Stimulated activated naive CD8-positive, alpha-beta T cell treated with anti-CD3 and anti-CD28 coated beads, Interleukin-15, Interleukin-2, amounts not matched to agents 100 U/mL and 50 U/mL, for 24 hours (primary cell): ENCODE measurements at regions not wholly inside any gene's neighbourhood (a gene's known extent, or its start where the extent isn't known, plus 50 kb on each side); places are given as distances from the start of the nearest gene placed in this dataset.

Experiments used
- ATAC-seq: fragments of 150-1000 bp; cut with Tn5 transposase; one replicate; pipeline ENCODE4 v1.10.0; 2021
- DNase-seq: peaks from one replicate; pipeline ENCODE4 v3.0.0; 2021

DNA sequence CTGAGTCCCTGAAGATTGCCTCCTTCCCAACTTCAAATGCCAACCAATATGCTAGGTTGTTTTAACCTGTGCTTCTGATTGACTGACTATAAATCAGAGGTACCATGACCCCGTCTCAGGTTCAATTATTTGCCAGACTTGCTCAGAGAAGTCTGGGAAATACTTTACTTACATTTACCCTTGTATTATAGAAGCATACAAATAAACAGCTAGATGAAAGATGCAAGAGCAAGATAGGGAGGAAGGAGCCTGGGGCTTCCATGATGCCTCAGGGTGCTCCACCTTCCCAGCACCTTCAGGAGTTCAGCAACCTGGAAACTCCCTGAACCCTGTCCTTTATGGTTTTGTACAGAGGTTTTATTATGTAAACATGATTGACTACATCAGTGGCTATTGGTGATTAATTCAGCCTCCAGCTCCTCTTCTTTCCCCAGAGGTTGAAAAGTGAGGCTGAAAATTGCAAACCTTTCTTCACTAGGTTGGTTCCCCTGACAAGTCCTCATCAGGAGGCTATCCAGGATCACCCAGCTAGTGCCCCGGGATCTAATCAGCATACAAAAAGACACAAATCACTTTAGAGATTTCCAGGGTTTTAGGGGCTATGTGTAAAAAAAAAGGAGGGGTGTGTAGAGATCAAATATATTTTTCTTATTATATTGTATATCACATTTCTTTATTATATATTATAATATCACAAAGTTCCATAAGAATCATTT, 547.7 kb downstream of the EPM2A start:
- ATAC-seq (no peak), DNase-seq (no peak)

DNA sequence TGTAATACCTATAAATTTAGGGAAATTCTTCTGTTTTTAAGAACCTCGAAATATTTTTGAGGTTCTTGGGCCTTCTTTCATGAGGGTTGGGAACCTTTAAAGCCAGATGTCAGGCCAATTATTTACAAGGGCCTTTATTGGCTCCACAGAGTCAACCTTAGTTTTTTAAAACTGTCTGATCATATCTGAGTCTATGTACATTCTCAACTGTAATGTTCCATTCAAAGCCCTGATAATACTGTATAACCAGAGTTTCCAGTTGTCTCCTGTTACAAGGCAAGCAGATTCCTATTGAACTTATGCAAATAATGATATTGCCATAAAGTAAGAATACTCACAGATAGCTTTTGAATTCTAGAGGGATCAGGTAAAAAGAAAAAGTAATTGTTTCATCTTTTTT, 545.5 kb downstream of the EPM2A start:
- DNase-seq (no peak), ATAC-seq (no peak)

DNA sequence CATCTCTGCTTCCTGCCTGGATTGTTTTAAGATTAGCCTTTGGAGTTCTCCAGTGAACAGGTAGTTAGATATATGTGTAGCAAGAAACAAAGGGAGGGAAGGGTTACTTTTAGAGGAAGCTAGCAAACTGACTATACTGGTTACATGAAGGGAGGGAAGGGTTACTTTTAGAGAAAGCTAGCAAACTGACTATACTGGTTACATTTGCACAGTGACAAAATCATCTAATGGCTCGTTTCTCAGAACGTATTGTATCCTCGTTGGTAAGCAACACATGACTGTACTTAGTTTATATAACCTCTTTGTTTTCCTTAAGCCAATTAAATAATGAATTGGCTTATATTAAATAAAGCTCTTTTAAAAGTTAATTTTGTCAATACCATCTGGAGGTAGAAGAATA, 540.9 kb downstream of the EPM2A start:
- DNase-seq (no peak), ATAC-seq (no peak)

DNA sequence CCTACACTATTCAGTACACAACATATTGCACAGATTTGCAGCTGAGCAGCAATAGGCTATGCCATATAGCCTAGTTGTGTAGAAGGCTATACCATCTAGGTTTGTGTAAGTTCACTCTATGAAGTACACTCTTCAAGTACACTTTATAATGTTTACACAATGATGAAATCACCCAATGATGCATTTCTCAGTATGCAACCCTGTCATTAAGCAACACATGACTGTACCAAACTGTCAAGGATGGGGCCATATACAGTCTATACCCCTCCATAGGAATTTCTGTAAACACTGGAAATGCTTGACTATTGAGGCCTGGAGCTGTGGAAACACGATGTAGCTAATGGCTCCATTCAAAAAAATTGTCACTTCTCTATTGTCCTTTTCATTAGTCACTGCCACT, 535.4 kb downstream of the EPM2A start:
- DNase-seq: no peak
- ATAC-seq: no peak

DNA sequence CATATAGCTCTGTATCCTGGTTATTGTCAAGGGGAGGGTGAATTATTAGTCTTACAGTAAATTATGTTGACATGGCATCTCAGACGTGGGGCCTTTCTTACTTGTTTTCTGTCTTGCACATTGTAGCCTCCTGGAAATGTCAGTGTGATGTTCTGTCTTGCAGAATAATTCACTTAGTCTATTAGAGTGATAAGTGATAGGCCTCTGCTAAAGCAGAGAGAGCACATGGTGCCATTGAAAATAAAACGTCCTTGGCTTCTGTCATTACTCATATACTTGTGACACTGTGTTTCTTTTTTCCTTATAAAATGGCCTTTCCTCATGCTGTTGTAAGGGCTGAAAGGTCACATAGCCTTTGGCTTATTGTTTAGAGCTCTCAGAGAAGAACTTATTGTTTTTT, 531.0 kb downstream of the EPM2A start:
- ATAC-seq (no peak), DNase-seq (no peak)

DNA sequence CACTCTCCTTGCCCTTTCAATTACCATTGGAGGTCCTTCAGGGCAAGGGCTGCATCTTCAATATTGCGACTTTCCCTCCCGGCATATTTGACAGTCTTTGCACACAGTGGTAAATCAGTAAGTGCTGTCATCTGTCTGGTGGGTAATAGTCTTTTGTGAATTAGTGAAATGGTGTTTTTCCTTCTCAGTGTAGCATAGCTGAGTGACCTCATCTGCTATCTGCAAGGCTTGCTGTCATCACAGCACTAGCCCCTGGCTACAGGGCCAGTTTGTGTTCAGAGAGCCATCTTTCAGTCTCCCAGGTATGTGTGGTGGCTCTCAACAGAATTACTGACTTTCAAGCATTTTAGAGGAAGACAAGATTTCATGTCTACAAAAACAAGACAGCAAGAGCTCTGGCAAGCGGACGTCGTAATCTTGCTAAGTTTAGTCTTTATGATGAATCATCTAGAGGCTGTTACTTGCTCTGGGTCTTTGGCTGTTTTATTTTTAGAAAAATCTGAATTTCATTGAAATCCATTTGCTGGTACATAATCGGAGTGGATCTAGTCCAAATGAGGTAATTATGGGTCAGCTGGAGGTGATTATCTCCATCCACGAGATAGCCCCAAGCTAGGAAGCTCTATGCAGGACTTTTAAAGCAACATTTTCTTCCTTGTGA, 528.9 kb downstream of the EPM2A start:
- DNase-seq: no peak

DNA sequence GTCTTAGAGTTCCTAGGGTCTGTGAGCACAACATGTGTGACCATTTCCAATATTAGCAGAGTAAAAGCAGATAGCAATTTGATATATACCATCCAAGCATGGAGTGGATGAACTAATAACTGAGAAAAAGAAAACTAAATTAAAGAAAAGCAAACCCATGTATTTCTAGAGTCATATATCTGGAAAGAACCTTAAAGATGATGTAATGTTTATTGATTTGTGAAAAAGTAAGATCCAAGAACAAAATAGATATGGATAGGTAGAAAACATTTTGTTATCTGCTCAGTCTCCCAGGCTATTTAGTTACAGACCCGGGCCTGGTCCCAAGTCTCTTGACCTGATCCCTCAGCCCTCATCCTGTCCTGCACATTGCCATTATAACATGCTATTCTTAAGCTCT, 526.8 kb downstream of the EPM2A start:
- DNase-seq: no peak
- ATAC-seq: no peak

More for the DNA sequence above, 528.9 kb downstream of the EPM2A start:
- no peak for ATAC-seq

DNA sequence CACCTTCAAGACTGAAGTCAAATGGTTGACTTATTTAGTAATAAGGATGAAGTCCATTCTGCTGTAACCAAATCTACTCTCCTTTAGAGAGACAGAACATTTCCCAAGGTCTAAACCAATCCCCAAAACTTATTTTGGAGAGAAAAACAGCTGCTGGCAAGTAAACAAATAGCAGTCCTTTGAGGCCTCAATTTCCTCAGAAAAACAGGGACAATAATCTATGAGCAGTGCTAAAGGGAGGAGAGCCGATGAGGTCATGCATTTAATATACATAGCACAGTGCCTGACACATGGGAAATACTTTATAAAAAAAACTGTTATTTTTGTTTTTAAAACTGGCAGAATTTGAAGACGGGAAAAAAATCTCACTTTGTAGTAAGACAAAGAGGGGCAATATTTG, 526.0 kb downstream of the EPM2A start:
- DNase-seq: no peak
- ATAC-seq: no peak

DNA sequence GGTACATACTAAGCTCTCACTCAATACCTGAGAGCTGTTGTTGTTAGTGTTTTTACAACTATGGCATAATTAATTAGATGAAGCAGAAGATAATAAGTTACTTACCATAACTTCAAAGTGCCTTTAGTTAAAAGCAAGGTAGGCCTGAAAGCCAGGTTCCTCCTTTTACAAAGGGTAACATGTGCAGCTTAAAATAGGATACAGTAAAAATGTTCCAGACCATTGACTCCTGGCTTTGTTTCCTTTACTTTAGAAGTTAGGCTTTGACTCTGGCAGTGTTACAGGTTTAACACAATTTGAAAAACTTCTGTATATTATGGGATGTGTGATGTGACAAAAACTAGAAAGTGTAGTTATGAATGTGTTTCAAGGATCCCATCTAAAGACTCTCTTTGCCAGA, 522.5 kb downstream of the EPM2A start:
- DNase-seq: no peak
- ATAC-seq: no peak

DNA sequence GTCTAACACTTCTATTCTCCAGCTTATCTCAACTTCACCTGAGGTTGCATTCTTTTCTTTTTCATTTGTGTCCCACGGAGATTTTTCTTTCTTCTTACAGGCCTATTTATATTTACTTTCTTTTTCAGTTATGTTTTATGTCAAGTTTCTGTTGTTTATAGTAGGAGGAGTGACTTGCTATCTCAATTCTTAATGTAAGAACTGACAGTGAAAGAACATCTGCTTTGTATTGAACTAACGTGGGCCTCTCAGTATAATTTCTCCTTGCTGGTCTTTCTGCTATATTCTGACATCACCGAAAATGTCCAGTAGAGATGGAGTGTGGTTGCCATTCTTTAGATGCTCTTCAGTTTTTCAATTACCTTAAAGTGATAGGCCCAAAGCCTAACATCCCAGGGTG, 521.7 kb downstream of the EPM2A start:
- ATAC-seq (no peak), DNase-seq (no peak)

DNA sequence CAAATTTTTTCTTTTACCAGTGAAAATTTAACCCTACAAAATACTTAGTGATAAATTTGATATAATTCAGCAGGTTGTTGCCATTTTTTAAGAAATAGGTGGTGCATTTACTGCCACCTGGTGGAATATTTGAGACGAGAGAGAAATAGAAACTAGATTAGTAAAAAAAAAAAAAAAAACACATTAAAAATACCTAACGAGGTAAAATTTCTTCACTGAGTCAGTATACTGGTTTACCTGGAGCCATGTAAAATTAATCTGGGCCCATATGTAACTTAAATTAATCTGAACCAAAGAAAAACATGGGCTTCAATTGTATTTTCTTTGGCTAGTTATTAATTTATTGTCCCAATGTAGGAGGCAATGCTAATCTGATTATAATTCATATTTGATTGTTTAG, 520.8 kb downstream of the EPM2A start:
- ATAC-seq (no peak), DNase-seq (no peak)

DNA sequence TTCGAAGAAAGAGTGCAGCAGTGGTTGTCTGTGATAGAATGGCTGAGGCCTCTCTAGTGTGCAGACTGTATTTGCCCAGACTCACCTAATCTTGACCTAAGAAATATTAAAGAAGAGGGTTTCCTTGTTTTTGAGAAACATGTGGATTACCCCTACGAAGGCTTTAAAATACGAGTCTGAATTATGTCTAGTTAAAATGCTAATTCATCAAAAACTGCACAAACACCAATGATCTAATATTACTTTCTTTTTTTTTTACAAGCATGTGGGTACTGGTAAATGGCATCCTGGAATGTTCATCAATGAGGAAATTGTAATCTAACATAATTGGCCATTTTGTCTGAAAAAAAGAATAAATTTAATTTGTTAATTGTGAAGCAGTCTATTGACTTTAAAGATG, 510.9 kb downstream of the EPM2A start:
- ATAC-seq: no peak
- no peak for DNase-seq

DNA sequence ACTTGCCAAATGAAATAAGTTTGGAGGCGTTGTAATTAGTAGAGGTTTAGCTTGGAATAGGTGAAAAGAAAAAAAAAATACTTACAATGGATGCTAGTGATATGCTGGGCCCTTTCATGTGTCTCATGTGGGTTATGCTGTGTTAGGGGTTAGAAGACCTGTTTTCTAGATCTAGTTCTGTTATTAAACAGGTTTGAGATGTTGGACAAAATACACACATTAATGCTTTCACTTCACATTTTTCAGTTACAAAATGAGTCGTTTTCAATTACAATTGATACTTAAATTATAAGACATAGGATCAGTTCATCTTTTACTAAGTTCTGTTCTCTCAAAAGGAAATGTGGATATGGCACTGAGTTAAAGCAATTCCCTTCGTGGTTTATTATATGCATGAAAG, 509.8 kb downstream of the EPM2A start:
- no peak for ATAC-seq

DNA sequence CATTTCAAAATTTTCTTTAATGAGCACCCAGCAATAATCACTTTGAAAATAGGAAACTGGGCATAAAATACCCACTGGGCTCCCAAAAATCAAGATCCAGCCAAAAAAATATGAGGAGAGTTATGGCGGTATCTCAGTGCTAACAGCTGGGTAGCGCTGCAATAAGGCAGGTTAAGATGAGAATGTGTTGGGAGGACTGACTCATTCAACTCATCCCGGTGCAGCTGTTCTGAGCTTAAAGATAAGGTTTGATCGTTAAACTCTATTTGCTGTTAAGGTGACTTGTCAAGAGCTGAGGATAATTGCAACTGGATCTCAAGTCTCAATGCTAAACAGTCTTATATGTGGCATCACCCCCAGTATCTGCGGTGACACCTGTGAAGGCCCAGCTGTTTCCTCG, 507.7 kb downstream of the EPM2A start:
- ATAC-seq: no peak
- DNase-seq: no peak

More for the DNA sequence above, 509.8 kb downstream of the EPM2A start:
- no peak for DNase-seq

DNA sequence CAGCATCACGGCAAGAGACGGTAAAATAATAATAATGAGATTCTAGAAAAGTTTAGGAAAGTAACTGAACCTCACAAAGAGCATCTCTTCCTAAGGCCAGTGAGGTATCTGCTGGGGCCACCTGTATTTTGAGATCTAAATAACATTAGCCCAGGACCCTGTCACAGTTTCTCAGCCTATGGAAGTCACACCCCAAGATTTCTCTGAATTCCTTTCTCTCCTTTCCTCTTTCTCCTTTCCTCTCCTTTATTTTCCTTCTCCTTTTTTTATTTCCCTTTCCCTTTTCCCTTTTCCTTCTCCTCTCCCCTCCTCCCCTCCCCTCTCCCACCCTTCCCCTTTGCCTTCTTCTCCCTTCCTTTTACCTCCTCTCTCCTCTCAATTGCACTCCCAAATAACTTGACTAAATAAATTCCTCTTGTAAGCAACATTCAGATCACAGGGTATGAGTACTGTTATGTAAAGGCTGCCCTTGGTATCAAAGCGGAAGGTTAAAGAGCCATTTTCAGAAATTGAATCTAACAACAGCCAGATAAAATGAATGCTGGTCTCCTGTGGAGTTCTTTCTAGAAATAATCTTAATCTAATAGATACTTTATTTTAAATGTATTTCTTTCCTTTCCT, 506.2 kb downstream of the EPM2A start:
- no peak for DNase-seq
- no peak for ATAC-seq

DNA sequence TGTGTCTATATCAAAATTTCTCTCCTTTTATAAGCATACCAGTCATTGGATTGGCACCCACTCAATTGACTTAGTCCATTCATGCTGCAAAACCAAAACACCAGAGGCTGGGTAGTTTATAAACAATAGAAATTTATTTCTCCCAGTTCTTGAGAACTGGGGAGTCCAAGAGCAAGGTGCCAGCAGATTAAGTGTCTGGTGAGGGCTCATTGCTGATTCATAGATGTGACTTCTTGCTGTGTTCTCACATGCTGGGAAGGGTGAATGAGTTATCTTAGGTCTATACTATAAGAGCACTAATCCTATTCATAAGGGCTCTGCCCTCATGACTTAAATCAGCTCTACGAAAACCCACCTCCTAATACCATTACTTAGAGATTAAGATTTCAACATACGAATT, 501.4 kb downstream of the EPM2A start:
- no peak for ATAC-seq
- no peak for DNase-seq

DNA sequence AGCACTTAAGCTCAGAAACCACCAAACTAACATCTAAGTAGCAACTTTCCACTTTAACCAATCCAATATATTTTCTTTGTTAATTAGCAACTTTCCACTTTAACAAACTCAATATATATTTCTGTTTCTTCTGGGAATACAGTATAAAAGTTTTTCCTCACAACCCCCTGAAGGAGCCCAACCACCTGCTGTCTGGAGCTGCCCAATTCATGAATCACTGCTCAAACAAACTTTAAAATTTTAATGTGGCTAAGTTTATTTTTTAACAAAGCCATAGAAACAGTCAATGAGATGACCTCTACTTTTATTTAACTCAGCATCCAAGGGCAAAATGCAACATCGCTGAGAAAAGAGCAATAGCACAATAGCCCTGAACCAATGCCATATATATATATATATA, 500.1 kb downstream of the EPM2A start:
- ATAC-seq: no peak
- DNase-seq: no peak

DNA sequence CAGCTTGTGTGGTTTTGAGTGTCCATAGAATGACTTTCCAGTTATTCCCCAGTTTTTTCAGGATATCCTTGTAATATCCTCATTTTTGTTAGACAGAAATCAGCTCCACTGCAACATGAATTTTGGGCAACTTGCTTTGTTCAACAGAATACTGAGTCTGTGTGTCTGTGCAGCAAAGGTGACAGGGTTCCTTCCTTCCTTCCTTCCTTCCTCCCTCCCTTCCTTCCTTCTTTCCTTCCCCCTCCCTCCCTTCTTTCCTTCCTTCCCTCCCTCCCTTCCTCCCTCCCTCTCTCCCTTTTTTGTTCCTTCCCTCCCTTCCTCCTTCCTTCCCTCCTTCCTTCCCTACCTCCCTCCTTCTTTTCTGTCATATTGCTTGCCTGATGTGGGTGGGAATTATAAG, 496.5 kb downstream of the EPM2A start:
- DNase-seq: no peak
- ATAC-seq: no peak

DNA sequence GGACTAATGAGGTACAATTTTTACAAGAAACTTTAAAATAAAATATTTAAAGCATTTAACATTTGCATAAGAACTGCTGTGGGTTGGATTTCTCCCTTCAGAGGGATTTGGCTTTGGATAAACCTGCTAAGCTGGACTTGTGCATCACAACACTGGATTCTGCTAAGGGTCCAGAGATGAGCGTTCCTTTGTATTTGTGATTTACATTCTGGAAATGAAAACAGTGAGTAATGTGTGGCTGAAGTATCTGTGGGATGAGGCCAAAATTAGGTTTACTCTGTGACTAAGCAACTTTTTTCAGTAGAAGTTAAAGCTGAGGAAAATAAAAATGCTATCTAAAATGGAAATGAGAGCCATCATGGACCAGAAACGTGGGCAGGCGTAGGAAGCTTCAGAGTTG, 494.3 kb downstream of the EPM2A start:
- DNase-seq: no peak

DNA sequence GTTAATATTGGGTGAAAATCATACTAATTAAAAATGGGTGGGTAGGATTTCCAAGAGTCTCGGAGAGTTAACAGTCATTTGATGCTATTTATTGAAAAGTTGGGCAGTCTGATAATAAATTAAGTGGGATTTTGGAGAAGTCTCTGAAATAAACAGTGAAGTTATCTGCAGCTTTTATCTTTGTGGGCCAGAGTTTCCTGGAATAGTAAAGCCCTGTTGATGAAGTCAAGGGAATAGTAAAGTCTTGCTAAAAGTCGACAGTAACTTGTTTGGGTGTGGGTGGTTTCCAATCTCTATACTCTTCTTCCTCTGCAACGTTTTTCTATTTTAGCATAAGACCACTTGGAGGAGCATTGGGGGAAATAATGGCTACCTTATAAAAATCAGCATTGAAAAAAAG, 493.6 kb downstream of the EPM2A start:
- no peak for ATAC-seq
- no peak for DNase-seq

More for the DNA sequence above, 494.3 kb downstream of the EPM2A start:
- ATAC-seq: no peak

DNA sequence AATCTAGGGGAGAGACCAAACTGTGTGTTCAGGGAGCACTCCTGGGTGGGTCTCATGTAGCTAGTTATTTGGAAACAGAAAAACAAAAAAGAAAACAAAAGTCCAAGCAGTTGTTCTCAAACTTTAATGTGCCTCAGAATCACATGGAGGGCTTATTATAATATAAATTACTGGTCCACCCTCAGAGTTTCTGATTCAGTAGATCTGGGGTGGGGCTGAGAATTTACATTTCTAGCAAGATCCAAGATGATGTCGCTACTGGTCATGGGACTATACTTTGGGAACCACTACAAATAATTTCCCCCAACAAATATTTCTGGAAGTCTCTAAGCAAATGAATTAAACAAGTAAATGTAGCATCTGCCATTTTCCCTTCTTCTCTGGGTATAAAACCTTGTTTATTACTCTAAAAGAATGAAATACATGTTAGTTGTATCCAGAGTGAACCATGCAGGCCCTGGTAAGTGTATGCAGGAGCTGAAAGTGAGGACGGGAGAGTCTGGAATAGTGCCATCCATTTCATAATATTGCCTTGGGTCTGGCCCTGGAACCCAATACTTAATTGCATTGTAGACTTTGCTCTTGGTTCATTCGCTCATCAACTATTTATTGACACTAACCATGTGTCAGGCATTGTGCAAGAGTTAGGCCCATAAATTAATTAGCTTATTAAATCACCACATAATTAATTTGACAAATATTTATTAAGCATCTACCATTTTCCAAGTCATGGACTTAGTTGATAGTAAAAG, 490.8 kb downstream of the EPM2A start:
- DNase-seq: no peak
- ATAC-seq: no peak

DNA sequence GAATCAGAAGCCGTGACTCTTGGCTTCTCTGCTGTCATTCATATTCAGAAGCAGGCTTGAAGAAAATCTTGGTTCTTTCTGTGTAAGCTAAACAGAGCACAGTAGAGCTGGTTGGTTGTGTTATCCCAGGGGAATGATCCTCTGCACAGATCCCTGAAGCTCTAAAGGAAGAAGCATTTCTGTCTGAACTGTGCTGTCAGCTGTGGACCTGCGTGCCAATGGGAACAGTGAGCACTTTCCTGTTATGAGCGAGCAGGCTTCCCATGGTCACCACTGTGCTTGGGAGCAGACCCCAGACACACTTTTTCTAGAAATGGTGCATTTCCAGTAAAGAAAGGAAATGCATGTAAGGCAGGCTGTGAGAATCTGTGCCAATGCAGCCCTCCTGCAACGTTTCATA, 490.2 kb downstream of the EPM2A start:
- DNase-seq (no peak), ATAC-seq (no peak)
